ENCODE measurements at regions not wholly inside any gene's neighbourhood (a gene's known extent, or its start where the extent isn't known, plus 50 kb on each side); places are given as distances from the start of the nearest gene placed in this dataset.

GRCh38 chr1:191865479-191865878, 292.8 kb upstream of the RGS18 start:
- no peaks in the 10 kb centered on the region for H3K36me3 Mint-ChIP-seq
- Histone ChIP-seq H3K27me3 (no peaks in the 10 kb centered on the region), H4K20me1 (ENCODE audit: low read depth) (no peaks in the 10 kb centered on the region), H3K4me1 (no peaks in the 10 kb centered on the region), H3K9me3 (ENCODE audit: low read depth) (no peaks in the 10 kb centered on the region), H3K4me2 (no peak overlapping the region), H3F3A (ENCODE audit: low read depth) (no peaks in the 10 kb centered on the region), H2AFZ (replicated peaks) (no peak overlapping the region), H3K27ac (no peak overlapping the region), H3K36me3 (no peaks in the 10 kb centered on the region), H3K4me3 (no peak overlapping the region), H3K79me2 (ENCODE audit: low read depth) (no peaks in the 10 kb centered on the region), H3K9ac (no peak overlapping the region)
- H3K4me3 Mint-ChIP-seq = no peak overlapping the region
- no peak overlapping the region for H3K27ac Mint-ChIP-seq
- no peak for DNase-seq (ENCODE audit: low spot score)
- no peaks in the 10 kb centered on the region for H3K4me1 Mint-ChIP-seq
- H3K9me3 Mint-ChIP-seq = no peaks in the 10 kb centered on the region
- no peaks in the 10 kb centered on the region for H3K27me3 Mint-ChIP-seq (ENCODE audit: insufficient read depth, low read depth)
- TF ChIP-seq EZH2 (IDR thresholded peaks at IDR 0.05) = no peak
- TF ChIP-seq CTCF (IDR thresholded peaks at IDR 0.05) = no peak
- TF ChIP-seq EZH2phosphoT487 (IDR thresholded peaks at IDR 0.05) = no peak

- no peak for TF ChIP-seq EZH2phosphoT487 (IDR thresholded peaks at IDR 0.05)
- TF ChIP-seq CTCF (IDR thresholded peaks at IDR 0.05) = no peak
- no peak for TF ChIP-seq EZH2 (IDR thresholded peaks at IDR 0.05)
Measured at GRCh38 chr1:191866155-191866554, 292.1 kb upstream of the RGS18 start.

GRCh38 chr1:191869790-191870312, 288.4 kb upstream of the RGS18 start:
- Mint-ChIP-seq H3K27ac (no peak overlapping the region), H3K27me3 (ENCODE audit: insufficient read depth, low read depth) (no peaks in the 10 kb centered on the region)
- H3K4me3 ChIP-seq = no peak overlapping the region

More at GRCh38 chr1:191866155-191866554, 292.1 kb upstream of the RGS18 start:
- H2AFZ ChIP-seq (replicated peaks) = no peak overlapping the region
- Mint-ChIP-seq H3K36me3 (no peaks in the 10 kb centered on the region), H3K27ac (no peak overlapping the region), H3K27me3 (ENCODE audit: insufficient read depth, low read depth) (no peaks in the 10 kb centered on the region), H3K9me3 (no peaks in the 10 kb centered on the region), H3K4me3 (no peak overlapping the region), H3K4me1 (no peaks in the 10 kb centered on the region)
- H3K27me3 ChIP-seq = no peaks in the 10 kb centered on the region
- no peak overlapping the region for H3K27ac ChIP-seq
- H3K9me3 ChIP-seq (ENCODE audit: low read depth) = no peaks in the 10 kb centered on the region
- H3K4me1 ChIP-seq = no peaks in the 10 kb centered on the region
- H3F3A ChIP-seq (ENCODE audit: low read depth) = no peaks in the 10 kb centered on the region
- H3K4me3 ChIP-seq = no peak overlapping the region
- no peaks in the 10 kb centered on the region for H4K20me1 ChIP-seq (ENCODE audit: low read depth)
- H3K9ac ChIP-seq = no peak overlapping the region
- no peaks in the 10 kb centered on the region for H3K36me3 ChIP-seq
- no peak overlapping the region for H3K4me2 ChIP-seq
- no peaks in the 10 kb centered on the region for H3K79me2 ChIP-seq (ENCODE audit: low read depth)
- no peak for DNase-seq (ENCODE audit: low spot score)

More at GRCh38 chr1:191869790-191870312, 288.4 kb upstream of the RGS18 start:
- no peaks in the 10 kb centered on the region for H3K4me1 Mint-ChIP-seq
- TF ChIP-seq EZH2 (IDR thresholded peaks at IDR 0.05) (no peak), EZH2phosphoT487 (IDR thresholded peaks at IDR 0.05) (no peak), CTCF (IDR thresholded peaks at IDR 0.05) (no peak)
- no peak overlapping the region for H3K27ac ChIP-seq
- no peaks in the 10 kb centered on the region for H3K36me3 Mint-ChIP-seq
- H3K4me3 Mint-ChIP-seq = no peak overlapping the region
- no peaks in the 10 kb centered on the region for H4K20me1 ChIP-seq (ENCODE audit: low read depth)
- H3K4me2 ChIP-seq = no peak overlapping the region
- no peaks in the 10 kb centered on the region for H3F3A ChIP-seq (ENCODE audit: low read depth)
- H3K36me3 ChIP-seq = no peaks in the 10 kb centered on the region
- no peaks in the 10 kb centered on the region for H3K27me3 ChIP-seq
- H3K9ac ChIP-seq = no peak overlapping the region
- no peak overlapping the region for H2AFZ ChIP-seq (replicated peaks)
- H3K9me3 ChIP-seq (ENCODE audit: low read depth) = no peaks in the 10 kb centered on the region
- H3K4me1 ChIP-seq = no peaks in the 10 kb centered on the region
- no peaks in the 10 kb centered on the region for H3K9me3 Mint-ChIP-seq
- H3K79me2 ChIP-seq (ENCODE audit: low read depth) = no peaks in the 10 kb centered on the region
- DNase-seq (ENCODE audit: low spot score) = no peak
